Panc1 (cell line): ENCODE measurements at regions not wholly inside any gene's neighbourhood (a gene's known extent, or its start where the extent isn't known, plus 50 kb on each side); places are given as distances from the start of the nearest gene placed in this dataset.

ENCODE experiments used
- ATAC-seq: fragments of 200-7000 bp; cut with Tn5 transposase; 2 replicates; pipeline ENCODE4 v1.9.1; 2020; ENCODE audit warnings: mild to moderate bottlenecking, moderate library complexity
- BruUV-seq: library from RNA; stranded (reverse); fragments of 400-500 nt; replicated peaks from 2 replicates; lab custom pipeline; 2021; lab: Mats Ljungman, UMichigan
- CTCF ChIA-PET: fragments of 300-600 bp; sonication (Branson Sonifier 250); formaldehyde crosslinking; loops from one replicate; lab custom pipeline; 2022; ENCODE audit warnings: antibody characterized with exemption; lab: Charles Lee
- POLR2A ChIA-PET: fragments of 300-600 bp; sonication (Branson Sonifier 250); formaldehyde crosslinking; loops from one replicate; lab custom pipeline; 2022; ENCODE audit warnings: antibody characterized with exemption; lab: Charles Lee
- DNase-seq: peaks from one replicate; pipeline ENCODE4 v3.0.0-alpha.2; 2010; ENCODE audit warnings: low read depth, low spot score
- H3K27ac ChIP-seq: 2 replicates; pipeline ENCODE4 v1.5.1; 2011; ENCODE audit warnings: mild to moderate bottlenecking, low read length, inconsistent platforms
- H3K27me3 ChIP-seq: fragments of 200-500 bp; sonication (Bioruptor generic); 2 replicates; pipeline ENCODE4 v1.6.0; 2014; ENCODE audit warnings: low read length, inconsistent platforms; ENCODE audit not compliant: control insufficient read depth, insufficient read depth
- H3K36me3 ChIP-seq: fragments of 200-500 bp; sonication (Bioruptor generic); 2 replicates; pipeline ENCODE4 v1.5.1; 2014; ENCODE audit warnings: inconsistent platforms, mild to moderate bottlenecking, low read length, moderate library complexity; ENCODE audit not compliant: control insufficient read depth, insufficient read depth
- H3K4me1 ChIP-seq: 2 replicates; pipeline ENCODE4 v1.5.1; 2011; ENCODE audit warnings: inconsistent platforms, mild to moderate bottlenecking, low read length, moderate library complexity; ENCODE audit not compliant: control insufficient read depth, insufficient read depth
- H3K4me3 ChIP-seq, 2 experiments: 2 replicates each; pipeline ENCODE4 v1.5.1; 2011 to 2012; ENCODE audit warnings: low read depth in 2 of 2, low read length in 2 of 2, mild to moderate bottlenecking in 2 of 2, inconsistent platforms in 1 of 2, moderate library complexity in 1 of 2
- H3K9me3 ChIP-seq: fragments of 200-500 bp; sonication (Bioruptor generic); 2 replicates; pipeline ENCODE4 v1.5.1; 2014; ENCODE audit warnings: low read depth, mild to moderate bottlenecking, inconsistent platforms, low read length, moderate library complexity; ENCODE audit not compliant: control insufficient read depth, insufficient read depth
- POLR2AphosphoS5 ChIP-seq: IDR thresholded peaks from 2 replicates; pipeline ENCODE4 v1.6.1; 2012; ENCODE audit warnings: mild to moderate bottlenecking, low read depth, low read length, moderate library complexity
- SIN3A ChIP-seq: IDR thresholded peaks from 2 replicates; pipeline ENCODE4 v1.6.1; 2012; ENCODE audit warnings: low read depth, mild to moderate bottlenecking, low read length, moderate library complexity, borderline replicate concordance; ENCODE audit not compliant: insufficient read depth
- TCF7L2 ChIP-seq: IDR thresholded peaks from 2 replicates; pipeline ENCODE4 v1.6.1; 2011; ENCODE audit warnings: mild to moderate bottlenecking, low read depth, low read length, inconsistent platforms
- in situ Hi-C: cut with HindIII; loops from 2 replicates; pipeline ENCODE4 v1.10.0; 2016; ENCODE audit warnings: low sequenced_read_pairs, low pct_unique_long_range_greater_than_20kb
- intact Hi-C: fragments of 100-400 bp; cut with micrococcal nuclease; formaldehyde crosslinking; loops from one replicate; pipeline ENCODE4 v1.10.0; 2022; ENCODE audit not compliant: unreplicated experiment
- TF ChIP-seq, protein P1 (sequence below): fragments of 450-650 bp; IDR thresholded peaks from 2 replicates; pipeline ENCODE4 v1.5.1; 2017; ENCODE audit warnings: mild to moderate bottlenecking
- TF ChIP-seq, protein P2 (sequence below), 2 experiments: IDR thresholded peaks; 2 replicates each; pipeline ENCODE4 v1.6.1; 2011 to 2012; ENCODE audit warnings: low read depth in 2 of 2, control low read depth in 1 of 2, low read length in 1 of 2, mild to moderate bottlenecking in 1 of 2, moderate library complexity in 1 of 2; ENCODE audit not compliant: insufficient read depth in 1 of 2

DNA sequence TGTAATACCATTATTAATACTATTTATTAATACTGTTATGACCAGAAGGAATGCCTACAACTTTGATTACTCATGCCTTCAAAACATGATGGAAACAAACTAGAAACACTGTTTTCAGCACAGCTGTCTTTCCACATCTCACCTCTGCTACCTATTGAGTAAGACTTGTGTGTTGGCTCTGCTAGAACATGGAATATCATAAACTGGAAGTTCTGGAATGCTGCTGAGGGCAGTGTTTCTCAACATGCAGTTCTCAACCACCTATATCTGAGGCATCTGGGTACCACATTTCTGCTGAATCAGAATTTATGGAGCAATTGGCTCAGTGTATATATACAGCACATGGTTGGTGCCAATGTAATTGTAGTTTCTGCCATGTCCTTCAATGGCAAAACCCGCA lies 392.1 kb downstream of the TUSC7 start:
- BruUV-seq, result no TSS peak
- no peak for TF ChIP-seq SIN3A
- TF ChIP-seq, protein P1, sequence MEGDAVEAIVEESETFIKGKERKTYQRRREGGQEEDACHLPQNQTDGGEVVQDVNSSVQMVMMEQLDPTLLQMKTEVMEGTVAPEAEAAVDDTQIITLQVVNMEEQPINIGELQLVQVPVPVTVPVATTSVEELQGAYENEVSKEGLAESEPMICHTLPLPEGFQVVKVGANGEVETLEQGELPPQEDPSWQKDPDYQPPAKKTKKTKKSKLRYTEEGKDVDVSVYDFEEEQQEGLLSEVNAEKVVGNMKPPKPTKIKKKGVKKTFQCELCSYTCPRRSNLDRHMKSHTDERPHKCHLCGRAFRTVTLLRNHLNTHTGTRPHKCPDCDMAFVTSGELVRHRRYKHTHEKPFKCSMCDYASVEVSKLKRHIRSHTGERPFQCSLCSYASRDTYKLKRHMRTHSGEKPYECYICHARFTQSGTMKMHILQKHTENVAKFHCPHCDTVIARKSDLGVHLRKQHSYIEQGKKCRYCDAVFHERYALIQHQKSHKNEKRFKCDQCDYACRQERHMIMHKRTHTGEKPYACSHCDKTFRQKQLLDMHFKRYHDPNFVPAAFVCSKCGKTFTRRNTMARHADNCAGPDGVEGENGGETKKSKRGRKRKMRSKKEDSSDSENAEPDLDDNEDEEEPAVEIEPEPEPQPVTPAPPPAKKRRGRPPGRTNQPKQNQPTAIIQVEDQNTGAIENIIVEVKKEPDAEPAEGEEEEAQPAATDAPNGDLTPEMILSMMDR, result no peak
- no peak for TF ChIP-seq POLR2AphosphoS5
- no peak for TF ChIP-seq TCF7L2
- TF ChIP-seq, protein P2, sequence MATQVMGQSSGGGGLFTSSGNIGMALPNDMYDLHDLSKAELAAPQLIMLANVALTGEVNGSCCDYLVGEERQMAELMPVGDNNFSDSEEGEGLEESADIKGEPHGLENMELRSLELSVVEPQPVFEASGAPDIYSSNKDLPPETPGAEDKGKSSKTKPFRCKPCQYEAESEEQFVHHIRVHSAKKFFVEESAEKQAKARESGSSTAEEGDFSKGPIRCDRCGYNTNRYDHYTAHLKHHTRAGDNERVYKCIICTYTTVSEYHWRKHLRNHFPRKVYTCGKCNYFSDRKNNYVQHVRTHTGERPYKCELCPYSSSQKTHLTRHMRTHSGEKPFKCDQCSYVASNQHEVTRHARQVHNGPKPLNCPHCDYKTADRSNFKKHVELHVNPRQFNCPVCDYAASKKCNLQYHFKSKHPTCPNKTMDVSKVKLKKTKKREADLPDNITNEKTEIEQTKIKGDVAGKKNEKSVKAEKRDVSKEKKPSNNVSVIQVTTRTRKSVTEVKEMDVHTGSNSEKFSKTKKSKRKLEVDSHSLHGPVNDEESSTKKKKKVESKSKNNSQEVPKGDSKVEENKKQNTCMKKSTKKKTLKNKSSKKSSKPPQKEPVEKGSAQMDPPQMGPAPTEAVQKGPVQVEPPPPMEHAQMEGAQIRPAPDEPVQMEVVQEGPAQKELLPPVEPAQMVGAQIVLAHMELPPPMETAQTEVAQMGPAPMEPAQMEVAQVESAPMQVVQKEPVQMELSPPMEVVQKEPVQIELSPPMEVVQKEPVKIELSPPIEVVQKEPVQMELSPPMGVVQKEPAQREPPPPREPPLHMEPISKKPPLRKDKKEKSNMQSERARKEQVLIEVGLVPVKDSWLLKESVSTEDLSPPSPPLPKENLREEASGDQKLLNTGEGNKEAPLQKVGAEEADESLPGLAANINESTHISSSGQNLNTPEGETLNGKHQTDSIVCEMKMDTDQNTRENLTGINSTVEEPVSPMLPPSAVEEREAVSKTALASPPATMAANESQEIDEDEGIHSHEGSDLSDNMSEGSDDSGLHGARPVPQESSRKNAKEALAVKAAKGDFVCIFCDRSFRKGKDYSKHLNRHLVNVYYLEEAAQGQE (IDR thresholded peaks at IDR 0.05; ENCODE audit: insufficient read depth in 1 of 2, low read depth in 2 of 2, low read length in 1 of 2), result no peak
- CTCF ChIA-PET, result no interaction called here
- H3K4me3 ChIP-seq, result no peak overlapping the region
- DNase-seq (no peak), ATAC-seq (no peak)
- no peaks in the 10 kb centered on the region for H3K9me3 ChIP-seq
- no peak overlapping the region for H3K27ac ChIP-seq
- no peaks in the 10 kb centered on the region for H3K4me1 ChIP-seq
- intact Hi-C loops (no loop called here), in situ Hi-C loops (no loop called here)
- H3K36me3 ChIP-seq, result no peaks in the 10 kb centered on the region
- POLR2A ChIA-PET, result no interaction called here
- H3K27me3 ChIP-seq, result no peaks in the 10 kb centered on the region

DNA sequence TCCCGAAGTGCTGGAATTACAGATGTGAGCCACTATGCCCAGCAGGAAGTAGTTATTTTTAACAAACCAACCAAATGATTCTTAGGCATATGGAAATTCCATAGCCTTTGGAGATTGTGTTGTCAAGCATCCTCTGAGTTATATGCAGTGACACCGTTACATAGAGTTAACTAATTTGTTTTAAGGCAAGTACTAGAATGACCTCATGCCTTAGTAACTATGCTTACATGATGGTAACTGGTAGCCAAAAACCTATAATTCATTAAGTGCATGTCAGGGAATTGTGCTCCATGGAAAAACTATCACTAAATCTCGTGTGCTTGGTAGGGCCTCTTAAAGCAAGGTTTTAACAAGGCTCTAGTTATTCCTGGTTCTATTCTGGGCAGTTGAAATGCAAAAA lies 392.8 kb downstream of the TUSC7 start:
- Histone ChIP-seq H3K27ac (no peak overlapping the region), H3K27me3 (no peaks in the 10 kb centered on the region), H3K9me3 (no peaks in the 10 kb centered on the region), H3K4me1 (no peaks in the 10 kb centered on the region), H3K4me3 (no peak overlapping the region), H3K36me3 (no peaks in the 10 kb centered on the region)
- POLR2A ChIA-PET, result no interaction called here
- ATAC-seq (no peak), DNase-seq (no peak)
- no TSS peak for BruUV-seq
- in situ Hi-C loops, result no loop called here
- no peak for TF ChIP-seq TCF7L2
- TF ChIP-seq POLR2AphosphoS5, result no peak
- TF ChIP-seq SIN3A, result no peak
- TF ChIP-seq, protein P2 (IDR thresholded peaks at IDR 0.05; ENCODE audit: insufficient read depth in 1 of 2, low read depth in 2 of 2, low read length in 1 of 2), result no peak
- TF ChIP-seq, protein P1, result no peak
- CTCF ChIA-PET, result no interaction called here
- intact Hi-C loops, result no loop called here
